ENCODE measurements at regions not wholly inside any gene's neighbourhood (a gene's known extent, or its start where the extent isn't known, plus 50 kb on each side); places are given as distances from the start of the nearest gene placed in this dataset.

GRCh38 chr6:95521181-95521580, 56.2 kb upstream of the MANEA start:
- no peaks in the 10 kb centered on the region for H4K20me1 ChIP-seq (replicated peaks; ENCODE audit: insufficient read depth)
- no peaks in the 10 kb centered on the region; the same call in 2 of the 3 replicates for H3K9me3 Mint-ChIP-seq
- DNase-seq (ENCODE audit: low spot score) (no peak), ATAC-seq (no peak)
- H3K27ac Mint-ChIP-seq = peak overlapping the region; percentile 78
- H3F3A ChIP-seq (replicated peaks; ENCODE audit: low read depth) = no peaks in the 10 kb centered on the region
- H2AFZ ChIP-seq = peak overlapping the region; percentile 41; the same call in 1 of the 2 replicates
- H3K27ac ChIP-seq (ENCODE audit: low read depth) = no peak overlapping the region
- no peak overlapping the region for H3K4me2 ChIP-seq
- peaks cover 11% of the 10 kb centered on the region; the same call in 2 of the 3 replicates for H3K36me3 Mint-ChIP-seq (ENCODE audit: low read depth)
- TF ChIP-seq EZH2phosphoT487 (IDR thresholded peaks at IDR 0.05; ENCODE audit: unreplicated experiment) = no peak
- TF ChIP-seq ZNF114 (CRISPR knock-in tag; IDR thresholded peaks at IDR 0.05) = no peak
- no peak for TF ChIP-seq ZNF462 (CRISPR knock-in tag; IDR thresholded peaks at IDR 0.05)
- TF ChIP-seq STAT1 (IDR thresholded peaks at IDR 0.05; ENCODE audit: unreplicated experiment) = no peak
- TF ChIP-seq EZH2 (IDR thresholded peaks at IDR 0.05; ENCODE audit: low read depth, unreplicated experiment) = no peak
- TF ChIP-seq CTCF (conservative IDR thresholded peaks at IDR 0.05; ENCODE audit: low read depth in 2 of 2) = no peak
- TF ChIP-seq JUNB (IDR thresholded peaks at IDR 0.05; ENCODE audit: unreplicated experiment) = no peak
- TF ChIP-seq NANOG (IDR thresholded peaks at IDR 0.05; ENCODE audit: borderline replicate concordance) = no peak
- TF ChIP-seq POLR2AphosphoS5 (IDR thresholded peaks at IDR 0.05; ENCODE audit: low read depth) = no peak
- TF ChIP-seq CREB1 (CRISPR knock-in tag; IDR thresholded peaks at IDR 0.05; ENCODE audit: low read depth) = no peak
- TF ChIP-seq ETS1 (IDR thresholded peaks at IDR 0.05) = no peak
- TF ChIP-seq ZNF331 (CRISPR knock-in tag; IDR thresholded peaks at IDR 0.05; ENCODE audit: low read depth) = no peak
- no peak for TF ChIP-seq REST (IDR thresholded peaks at IDR 0.05; ENCODE audit: unreplicated experiment)
- no peaks in the 10 kb centered on the region for H3K79me2 ChIP-seq (replicated peaks; ENCODE audit: insufficient read depth)
- no peaks in the 10 kb centered on the region for H3K36me3 ChIP-seq (ENCODE audit: insufficient read depth)
- H3K27me3 Mint-ChIP-seq (ENCODE audit: insufficient read depth, low read depth, poor library complexity) = peaks cover 4% of the 10 kb centered on the region
- H3K4me3 ChIP-seq = no peak overlapping the region
- H3K4me1 Mint-ChIP-seq = peaks cover 24% of the 10 kb centered on the region
- no peaks in the 10 kb centered on the region for H3K9me2 ChIP-seq (ENCODE audit: insufficient read depth)
- no peaks in the 10 kb centered on the region for H3K27me3 ChIP-seq (ENCODE audit: insufficient read depth)
- peaks cover 8% of the 10 kb centered on the region for H3K4me1 ChIP-seq (ENCODE audit: insufficient read depth)
- H3K4me3 Mint-ChIP-seq = no peak overlapping the region

Data from GM23338 (cell line).